ENCODE measurements at regions not wholly inside any gene's neighbourhood (a gene's known extent, or its start where the extent isn't known, plus 50 kb on each side); places are given as distances from the start of the nearest gene placed in this dataset.

GRCh38 chr10:44298713-44299112 is 86.2 kb downstream of the CXCL12 start:
- H3K4me2 ChIP-seq (ENCODE audit: low read depth, low read length), result no peak overlapping the region
- no peaks in the 10 kb centered on the region for H3F3A ChIP-seq (ENCODE audit: insufficient read depth, low read length)
- no peak overlapping the region for H2AFZ ChIP-seq (ENCODE audit: low read length)
- H3K4me1 ChIP-seq (ENCODE audit: low read length), result no peaks in the 10 kb centered on the region
- DNase-seq, result no peak
- TF ChIP-seq EZH2 (optimal IDR thresholded peaks at IDR 0.05; ENCODE audit: low read depth, low read length) (no peak), CTCF (IDR thresholded peaks at IDR 0.05; ENCODE audit: low read length) (no peak), EZH2phosphoT487 (IDR thresholded peaks at IDR 0.05; ENCODE audit: low read length) (no peak)
- H3K9me2 ChIP-seq (replicated peaks; ENCODE audit: insufficient read depth, low read length), result no peaks in the 10 kb centered on the region
- no peaks in the 10 kb centered on the region for H3K27me3 ChIP-seq (replicated peaks; ENCODE audit: insufficient read depth, low read length)
- H3K9me3 ChIP-seq (replicated peaks; ENCODE audit: insufficient read depth, low read length), result no peaks in the 10 kb centered on the region
- H3K9ac ChIP-seq (ENCODE audit: low read length), result no peak overlapping the region
- no peak overlapping the region for H3K4me3 ChIP-seq (ENCODE audit: low read length)
- no peaks in the 10 kb centered on the region for H4K20me1 ChIP-seq (ENCODE audit: insufficient read depth, low read length)
- no peaks in the 10 kb centered on the region for H3K79me2 ChIP-seq (ENCODE audit: low read length)
- no peak overlapping the region for H3K27ac ChIP-seq (ENCODE audit: low read length)
- H3K36me3 ChIP-seq (replicated peaks; ENCODE audit: insufficient read depth, low read length), result no peaks in the 10 kb centered on the region

- Histone ChIP-seq H3K9ac (ENCODE audit: low read length) (no peak overlapping the region), H3K9me2 (replicated peaks; ENCODE audit: insufficient read depth, low read length) (no peaks in the 10 kb centered on the region), H3K4me3 (ENCODE audit: low read length) (no peak overlapping the region), H3K36me3 (replicated peaks; ENCODE audit: insufficient read depth, low read length) (no peaks in the 10 kb centered on the region), H2AFZ (ENCODE audit: low read length) (no peak overlapping the region), H3K27me3 (replicated peaks; ENCODE audit: insufficient read depth, low read length) (no peaks in the 10 kb centered on the region), H4K20me1 (ENCODE audit: insufficient read depth, low read length) (no peaks in the 10 kb centered on the region), H3F3A (ENCODE audit: insufficient read depth, low read length) (no peaks in the 10 kb centered on the region), H3K79me2 (ENCODE audit: low read length) (no peaks in the 10 kb centered on the region), H3K4me2 (ENCODE audit: low read depth, low read length) (no peak overlapping the region), H3K9me3 (replicated peaks; ENCODE audit: insufficient read depth, low read length) (no peaks in the 10 kb centered on the region), H3K27ac (ENCODE audit: low read length) (no peak overlapping the region), H3K4me1 (ENCODE audit: low read length) (no peaks in the 10 kb centered on the region)
- DNase-seq, result no peak
- TF ChIP-seq CTCF (IDR thresholded peaks at IDR 0.05; ENCODE audit: low read length), result no peak
- TF ChIP-seq EZH2phosphoT487 (IDR thresholded peaks at IDR 0.05; ENCODE audit: low read length), result no peak
- no peak for TF ChIP-seq EZH2 (optimal IDR thresholded peaks at IDR 0.05; ENCODE audit: low read depth, low read length)
These were observed 86.9 kb downstream of the CXCL12 start for GRCh38 chr10:44297963-44298362.

- no peak for DNase-seq
- TF ChIP-seq EZH2 (optimal IDR thresholded peaks at IDR 0.05; ENCODE audit: low read depth, low read length) (no peak), EZH2phosphoT487 (IDR thresholded peaks at IDR 0.05; ENCODE audit: low read length) (no peak), CTCF (IDR thresholded peaks at IDR 0.05; ENCODE audit: low read length) (no peak)
- H3K79me2 ChIP-seq (ENCODE audit: low read length), result no peaks in the 10 kb centered on the region
- no peak overlapping the region for H3K4me3 ChIP-seq (ENCODE audit: low read length)
- H3K4me2 ChIP-seq (ENCODE audit: low read depth, low read length), result no peak overlapping the region
- H2AFZ ChIP-seq (ENCODE audit: low read length), result no peak overlapping the region
- no peaks in the 10 kb centered on the region for H3F3A ChIP-seq (ENCODE audit: insufficient read depth, low read length)
- no peaks in the 10 kb centered on the region for H4K20me1 ChIP-seq (ENCODE audit: insufficient read depth, low read length)
- H3K4me1 ChIP-seq (ENCODE audit: low read length), result no peaks in the 10 kb centered on the region
- H3K9me2 ChIP-seq (replicated peaks; ENCODE audit: insufficient read depth, low read length), result no peaks in the 10 kb centered on the region
- H3K9ac ChIP-seq (ENCODE audit: low read length), result no peak overlapping the region
- no peak overlapping the region for H3K27ac ChIP-seq (ENCODE audit: low read length)
- no peaks in the 10 kb centered on the region for H3K36me3 ChIP-seq (replicated peaks; ENCODE audit: insufficient read depth, low read length)
- H3K9me3 ChIP-seq (replicated peaks; ENCODE audit: insufficient read depth, low read length), result no peaks in the 10 kb centered on the region
- no peaks in the 10 kb centered on the region for H3K27me3 ChIP-seq (replicated peaks; ENCODE audit: insufficient read depth, low read length)
These were observed 89.2 kb downstream of the CXCL12 start for GRCh38 chr10:44295644-44296241.
